ENCODE measurements at regions not wholly inside any gene's neighbourhood (a gene's known extent, or its start where the extent isn't known, plus 50 kb on each side); places are given as distances from the start of the nearest gene placed in this dataset.
"Not testable (repeated sequence)": the region's sequence is repeated elsewhere in the genome, so short reads cannot be mapped to it uniquely, and the experiment has no call there.

DNA sequence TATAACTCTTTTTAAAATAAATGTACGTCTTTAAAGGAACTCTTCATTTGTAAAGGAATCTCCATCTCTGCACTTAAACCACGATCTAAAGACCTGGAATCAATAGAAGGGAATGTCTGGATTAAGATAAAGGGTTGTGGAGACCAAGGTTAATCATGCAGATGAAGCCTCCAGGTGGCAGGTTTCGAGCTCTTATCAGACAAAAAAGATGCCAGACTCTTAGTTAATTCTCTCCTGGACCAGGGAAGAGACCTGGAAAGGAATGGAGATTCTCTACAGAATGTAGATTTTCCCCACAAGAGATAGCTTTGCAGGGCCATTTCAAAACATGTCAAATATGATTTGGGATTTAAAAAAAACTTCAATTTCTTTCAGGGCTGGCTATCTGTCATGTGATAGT is 71.5 kb upstream of the SSTR4 start:
- Histone ChIP-seq H3K9me3 (no peaks in the 10 kb centered on the region), H3K4me1 (ENCODE audit: control insufficient read depth in 1 of 2, insufficient read depth in 2 of 2, low read depth in 1 of 2, low read length in 1 of 2) (no peaks in the 10 kb centered on the region), H4K20me1 (ENCODE audit: insufficient read depth) (no peaks in the 10 kb centered on the region), H2AFZ (ENCODE audit: low read depth) (no peak overlapping the region), H3K79me2 (ENCODE audit: insufficient read depth) (no peaks in the 10 kb centered on the region), H3K36me3 (replicated peaks in 1 of 2; ENCODE audit: control insufficient read depth in 1 of 2, insufficient read depth in 2 of 2, low read length in 1 of 2) (no peaks in the 10 kb centered on the region), H3F3A (replicated peaks; ENCODE audit: insufficient read depth) (no peaks in the 10 kb centered on the region), H3K4me3 (ENCODE audit: low read depth in 2 of 2, low read length in 1 of 2) (no peak overlapping the region), H3K9ac (no peak overlapping the region), H3K9me2 (no peaks in the 10 kb centered on the region), H3K4me2 (no peak overlapping the region), H3K27me3 (ENCODE audit: insufficient read depth) (peaks cover 8% of the 10 kb centered on the region; the same call in 1 of the 2 replicates), H3K27ac (ENCODE audit: low read depth in 2 of 2, low read length in 1 of 2) (no peak overlapping the region)
- WGBS (ENCODE audit: low lambda C conversion rate), result 15% methylated on average over 3 of the region's 3 CpGs
- ChIA-PET POLR2A (no interaction called here), CTCF (no interaction called here)
- no peak for DNase-seq
- TF ChIP-seq CHD2 (IDR thresholded peaks at IDR 0.05; ENCODE audit: low read length, partially characterized antibody), result no peak
- no peak for TF ChIP-seq USF2 (IDR thresholded peaks at IDR 0.05; ENCODE audit: borderline replicate concordance, low read depth, low read length)
- no peak for TF ChIP-seq RXRA (IDR thresholded peaks at IDR 0.05; ENCODE audit: borderline replicate concordance, low read depth)
- no peak for TF ChIP-seq SMC3 (IDR thresholded peaks at IDR 0.05; ENCODE audit: low read depth, low read length)
- TF ChIP-seq SIN3A (IDR thresholded peaks at IDR 0.05; ENCODE audit: borderline replicate concordance, low read depth, low read length), result no peak
- TF ChIP-seq FOXM1 (IDR thresholded peaks at IDR 0.05; ENCODE audit: low read depth), result no peak

DNA sequence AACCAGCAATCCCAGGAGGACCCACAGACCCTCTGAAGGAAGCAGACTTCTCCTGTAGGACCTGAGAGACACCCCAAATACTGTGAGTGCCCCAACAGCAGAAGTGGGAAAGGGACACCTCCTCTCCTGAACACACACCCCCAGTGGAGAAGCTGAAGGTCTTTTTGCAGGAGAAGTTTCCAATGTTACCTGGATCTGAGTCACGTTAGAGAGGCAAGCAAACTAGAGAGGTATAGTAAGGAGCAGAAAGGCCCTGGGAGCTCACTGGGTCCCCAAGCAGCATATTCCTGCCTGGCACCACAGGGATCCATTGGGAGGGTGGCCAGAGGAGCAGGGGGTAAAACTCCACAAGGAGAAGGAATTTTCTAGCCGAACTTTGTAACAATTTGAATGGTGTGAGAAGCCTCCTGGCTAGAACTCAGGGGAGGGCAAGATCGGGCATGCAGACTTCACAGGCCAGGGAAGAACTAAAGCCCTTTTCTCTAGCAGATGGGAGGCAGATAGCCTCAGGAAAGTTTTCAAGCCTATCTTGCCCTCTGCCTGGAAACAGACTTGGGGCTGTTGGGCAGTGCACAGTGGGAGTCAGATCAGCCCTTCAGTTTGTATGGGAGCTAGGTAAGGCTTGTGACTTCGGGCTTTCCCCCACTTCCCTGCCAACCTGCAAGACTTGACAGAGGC is 68.2 kb upstream of the SSTR4 start:
- ChIA-PET POLR2A (no interaction called here), CTCF (no interaction called here)
- DNase-seq, result no peak
- H3K4me1 ChIP-seq (ENCODE audit: control insufficient read depth in 1 of 2, insufficient read depth in 2 of 2, low read depth in 1 of 2, low read length in 1 of 2), result no peaks in the 10 kb centered on the region
- no peak overlapping the region for H3K4me3 ChIP-seq (ENCODE audit: low read depth in 2 of 2, low read length in 1 of 2)
- TF ChIP-seq SIN3A (IDR thresholded peaks at IDR 0.05; ENCODE audit: borderline replicate concordance, low read depth, low read length) (no peak), FOXJ3 (CRISPR knock-in tag; IDR thresholded peaks at IDR 0.05) (no peak), RFX5 (IDR thresholded peaks at IDR 0.05; ENCODE audit: low read length) (no peak), RXRA (IDR thresholded peaks at IDR 0.05; ENCODE audit: borderline replicate concordance, low read depth) (no peak), TCF12 (IDR thresholded peaks at IDR 0.05) (no peak), TAF1 (IDR thresholded peaks at IDR 0.05; ENCODE audit: borderline replicate concordance, low read depth, low read length) (no peak), CTCF (IDR thresholded peaks at IDR 0.05) (no peak), NRF1 (IDR thresholded peaks at IDR 0.05; ENCODE audit: low read depth, low read length) (no peak), CHD2 (IDR thresholded peaks at IDR 0.05; ENCODE audit: low read length, partially characterized antibody) (no peak), PBX3 (IDR thresholded peaks at IDR 0.05) (no peak)
- H3K4me2 ChIP-seq, result no peak overlapping the region
- no peaks in the 10 kb centered on the region for H4K20me1 ChIP-seq (ENCODE audit: insufficient read depth)
- H3K9me2 ChIP-seq, result no peaks in the 10 kb centered on the region
- H3K79me2 ChIP-seq (ENCODE audit: insufficient read depth), result no peaks in the 10 kb centered on the region
- no peak overlapping the region for H3K27ac ChIP-seq (ENCODE audit: low read depth in 2 of 2, low read length in 1 of 2)
- no peak overlapping the region for H3K9ac ChIP-seq
- no peaks in the 10 kb centered on the region for H3K9me3 ChIP-seq
- peaks cover 4% of the 10 kb centered on the region; the same call in 1 of the 2 replicates for H3K27me3 ChIP-seq (ENCODE audit: insufficient read depth)
- no peaks in the 10 kb centered on the region for H3K36me3 ChIP-seq (replicated peaks in 1 of 2; ENCODE audit: control insufficient read depth in 1 of 2, insufficient read depth in 2 of 2, low read length in 1 of 2)
- 16% methylated on average over 3 of the region's 4 CpGs for WGBS (ENCODE audit: low lambda C conversion rate)
- H2AFZ ChIP-seq (ENCODE audit: low read depth), result no peak overlapping the region
- no peaks in the 10 kb centered on the region for H3F3A ChIP-seq (replicated peaks; ENCODE audit: insufficient read depth)

- DNase-seq; H3F3A ChIP-seq (replicated peaks; ENCODE audit: insufficient read depth); H3K9ac ChIP-seq; H4K20me1 ChIP-seq (ENCODE audit: insufficient read depth); H3K4me3 ChIP-seq (ENCODE audit: low read depth in 2 of 2, low read length in 1 of 2); H3K4me1 ChIP-seq (ENCODE audit: control insufficient read depth in 1 of 2, insufficient read depth in 2 of 2, low read depth in 1 of 2, low read length in 1 of 2); H3K9me3 ChIP-seq; H3K4me2 ChIP-seq; POLR2A ChIA-PET; H3K27ac ChIP-seq (ENCODE audit: low read depth in 2 of 2, low read length in 1 of 2); H2AFZ ChIP-seq (ENCODE audit: low read depth); H3K9me2 ChIP-seq; H3K27me3 ChIP-seq (ENCODE audit: insufficient read depth); H3K36me3 ChIP-seq (replicated peaks in 1 of 2; ENCODE audit: control insufficient read depth in 1 of 2, insufficient read depth in 2 of 2, low read length in 1 of 2); H3K79me2 ChIP-seq (ENCODE audit: insufficient read depth); CTCF ChIA-PET: not testable (repeated sequence)
- 6% methylated on average over 2 of the region's 2 CpGs for WGBS (ENCODE audit: low lambda C conversion rate)
These were observed 67.4 kb upstream of the SSTR4 start for GRCh38 chr20:22967706-22968105.

DNA sequence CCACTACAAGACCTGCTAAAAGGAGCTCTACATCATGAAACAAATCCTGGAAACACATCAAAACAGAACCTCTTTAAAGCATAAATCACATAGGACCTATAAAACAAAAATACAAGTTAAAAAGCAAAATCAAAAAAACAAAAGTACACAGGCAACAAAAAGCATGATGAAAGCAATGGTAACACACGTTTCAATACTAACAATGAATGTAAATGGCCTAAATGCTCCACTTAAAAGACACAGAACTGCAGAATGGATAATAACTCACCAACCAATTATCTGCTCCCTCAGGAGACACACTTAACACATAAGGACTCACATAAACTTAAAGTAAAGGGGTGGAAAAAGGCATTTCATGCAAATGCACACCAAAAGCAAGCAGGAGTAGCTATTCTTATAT is 66.1 kb upstream of the SSTR4 start:
- CTCF ChIA-PET; POLR2A ChIA-PET; H3K79me2 ChIP-seq (ENCODE audit: insufficient read depth); H3K4me1 ChIP-seq (ENCODE audit: control insufficient read depth in 1 of 2, insufficient read depth in 2 of 2, low read depth in 1 of 2, low read length in 1 of 2); H3K9me3 ChIP-seq; H3K27ac ChIP-seq (ENCODE audit: low read depth in 2 of 2, low read length in 1 of 2); H3K9me2 ChIP-seq; H3K4me3 ChIP-seq (ENCODE audit: low read depth in 2 of 2, low read length in 1 of 2); H3K4me2 ChIP-seq; H3K36me3 ChIP-seq (replicated peaks in 1 of 2; ENCODE audit: control insufficient read depth in 1 of 2, insufficient read depth in 2 of 2, low read length in 1 of 2); H4K20me1 ChIP-seq (ENCODE audit: insufficient read depth); H3F3A ChIP-seq (replicated peaks; ENCODE audit: insufficient read depth); DNase-seq; H3K27me3 ChIP-seq (ENCODE audit: insufficient read depth); H3K9ac ChIP-seq; H2AFZ ChIP-seq (ENCODE audit: low read depth): not testable (repeated sequence)
- WGBS (ENCODE audit: low lambda C conversion rate), result 17% methylated on average over 1 of the region's 1 CpG

All from SK-N-SH (cell line).